Smooth muscle cell (in vitro differentiated cells): ENCODE measurements at regions not wholly inside any gene's neighbourhood (a gene's known extent, or its start where the extent isn't known, plus 50 kb on each side); places are given as distances from the start of the nearest gene placed in this dataset.

Source experiments
- DNase-seq: peaks from one replicate; lab custom pipeline; 2025; ENCODE audit not compliant: unreplicated experiment; lab: John Stamatoyannopoulos, UW
- H2AFZ ChIP-seq: fragments of 200-600 bp; sonication (generic); 2 replicates; pipeline ENCODE4 v1.6.0; 2016; ENCODE audit warnings: antibody characterized with exemption, low read depth, mild to moderate bottlenecking
- H3F3A ChIP-seq: fragments of 200-600 bp; sonication (generic); 2 replicates; pipeline ENCODE4 v1.6.0; 2017; ENCODE audit warnings: antibody characterized with exemption, low read depth
- H3K27ac ChIP-seq: fragments of 200-600 bp; sonication (generic); 2 replicates; pipeline ENCODE4 v1.5.1; 2016; ENCODE audit warnings: low read depth, mild to moderate bottlenecking
- H3K27me3 ChIP-seq: fragments of 200-600 bp; sonication (generic); 2 replicates; pipeline ENCODE4 v1.6.1; 2016; ENCODE audit warnings: low read depth, mild to moderate bottlenecking
- H3K36me3 ChIP-seq: fragments of 200-600 bp; sonication (generic); 2 replicates; pipeline ENCODE4 v1.5.1; 2016; ENCODE audit warnings: low read depth
- H3K4me1 ChIP-seq: fragments of 200-600 bp; sonication (generic); 2 replicates; pipeline ENCODE4 v1.5.1; 2016; ENCODE audit warnings: low read depth
- H3K4me2 ChIP-seq: fragments of 200-600 bp; sonication (generic); 2 replicates; pipeline ENCODE4 v1.6.0; 2016; ENCODE audit warnings: mild to moderate bottlenecking
- H3K4me3 ChIP-seq: fragments of 200-600 bp; sonication (generic); 2 replicates; pipeline ENCODE4 v1.5.1; 2016; ENCODE audit warnings: mild to moderate bottlenecking
- H3K79me2 ChIP-seq: fragments of 200-600 bp; sonication (generic); 2 replicates; pipeline ENCODE4 v1.6.0; 2016; ENCODE audit warnings: low read depth, mild to moderate bottlenecking
- H3K9ac ChIP-seq: fragments of 200-600 bp; sonication (generic); 2 replicates; pipeline ENCODE4 v1.6.0; 2016; ENCODE audit warnings: low read depth
- H3K9me3 ChIP-seq: fragments of 200-600 bp; sonication (generic); replicated peaks from 2 replicates; pipeline ENCODE4 v1.5.1; 2016; ENCODE audit warnings: low read depth
- H4K20me1 ChIP-seq: fragments of 200-600 bp; sonication (generic); 2 replicates; pipeline ENCODE4 v1.6.0; 2016; ENCODE audit warnings: low read depth
- WGBS: methylation state at CpG from one replicate; pipeline ENCODE4 v1.1.7; 2016; ENCODE audit warnings: low lambda C conversion rate; 5-methylcytosine and 5-hydroxymethylcytosine counted together
- TF ChIP-seq, protein P1 (sequence below): fragments of 200-600 bp; sonication (generic); IDR thresholded peaks from 2 replicates; pipeline ENCODE4 v1.5.1; 2017; ENCODE audit warnings: borderline replicate concordance, mild to moderate bottlenecking, antibody characterized with exemption; ENCODE audit not compliant: insufficient read depth, poor library complexity, severe bottlenecking

GRCh38 chr2:240347373-240347940, 88.0 kb upstream of the GPC1 start:
- Histone ChIP-seq H3F3A (no peaks in the 10 kb centered on the region), H2AFZ (no peak overlapping the region), H3K27me3 (peaks cover 15% of the 10 kb centered on the region), H3K4me3 (no peak overlapping the region), H4K20me1 (no peaks in the 10 kb centered on the region), H3K36me3 (no peaks in the 10 kb centered on the region), H3K4me1 (no peaks in the 10 kb centered on the region), H3K4me2 (no peak overlapping the region), H3K79me2 (no peaks in the 10 kb centered on the region), H3K27ac (no peak overlapping the region), H3K9me3 (no peaks in the 10 kb centered on the region), H3K9ac (no peak overlapping the region)
- DNase-seq = no peak
- 93% methylated on average over 13 of the region's 13 CpGs for WGBS
- TF ChIP-seq, protein P1, sequence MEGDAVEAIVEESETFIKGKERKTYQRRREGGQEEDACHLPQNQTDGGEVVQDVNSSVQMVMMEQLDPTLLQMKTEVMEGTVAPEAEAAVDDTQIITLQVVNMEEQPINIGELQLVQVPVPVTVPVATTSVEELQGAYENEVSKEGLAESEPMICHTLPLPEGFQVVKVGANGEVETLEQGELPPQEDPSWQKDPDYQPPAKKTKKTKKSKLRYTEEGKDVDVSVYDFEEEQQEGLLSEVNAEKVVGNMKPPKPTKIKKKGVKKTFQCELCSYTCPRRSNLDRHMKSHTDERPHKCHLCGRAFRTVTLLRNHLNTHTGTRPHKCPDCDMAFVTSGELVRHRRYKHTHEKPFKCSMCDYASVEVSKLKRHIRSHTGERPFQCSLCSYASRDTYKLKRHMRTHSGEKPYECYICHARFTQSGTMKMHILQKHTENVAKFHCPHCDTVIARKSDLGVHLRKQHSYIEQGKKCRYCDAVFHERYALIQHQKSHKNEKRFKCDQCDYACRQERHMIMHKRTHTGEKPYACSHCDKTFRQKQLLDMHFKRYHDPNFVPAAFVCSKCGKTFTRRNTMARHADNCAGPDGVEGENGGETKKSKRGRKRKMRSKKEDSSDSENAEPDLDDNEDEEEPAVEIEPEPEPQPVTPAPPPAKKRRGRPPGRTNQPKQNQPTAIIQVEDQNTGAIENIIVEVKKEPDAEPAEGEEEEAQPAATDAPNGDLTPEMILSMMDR = no peak

GRCh38 chr2:240347949-240348500, 87.4 kb upstream of the GPC1 start:
- Histone ChIP-seq H3K9ac (no peak overlapping the region), H2AFZ (no peak overlapping the region), H3K36me3 (no peaks in the 10 kb centered on the region), H3K9me3 (no peaks in the 10 kb centered on the region), H3K4me2 (no peak overlapping the region), H3F3A (no peaks in the 10 kb centered on the region), H3K27ac (no peak overlapping the region), H3K27me3 (peaks cover 15% of the 10 kb centered on the region), H3K4me3 (no peak overlapping the region), H3K4me1 (no peaks in the 10 kb centered on the region), H3K79me2 (no peaks in the 10 kb centered on the region), H4K20me1 (no peaks in the 10 kb centered on the region)
- TF ChIP-seq, protein P1 = no peak
- no peak for DNase-seq
- 90% methylated on average over 8 of the region's 8 CpGs for WGBS

DNA sequence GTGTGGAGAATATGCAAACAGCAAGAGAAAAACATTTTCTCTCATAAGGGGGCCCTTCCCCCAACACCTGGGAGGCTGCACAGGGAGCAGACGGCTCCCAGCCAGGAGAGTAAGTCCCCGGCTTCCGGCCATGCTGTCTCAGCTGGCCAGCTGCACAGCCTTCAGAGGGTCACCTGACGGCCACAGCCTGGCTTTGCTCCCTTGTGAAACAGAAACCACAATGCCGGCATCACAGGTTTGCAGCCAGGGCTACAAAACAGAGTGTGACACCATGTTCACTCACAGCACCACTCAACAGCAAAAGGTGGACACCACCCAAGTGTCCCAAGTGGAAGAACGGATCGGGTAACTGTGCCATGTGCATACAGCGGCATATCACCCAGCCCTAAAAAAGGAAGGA, 86.9 kb upstream of the GPC1 start:
- Histone ChIP-seq H2AFZ (no peak overlapping the region), H3K4me2 (no peak overlapping the region), H3K4me3 (no peak overlapping the region), H4K20me1 (no peaks in the 10 kb centered on the region), H3K36me3 (no peaks in the 10 kb centered on the region), H3K79me2 (no peaks in the 10 kb centered on the region), H3K9ac (no peak overlapping the region), H3K27ac (no peak overlapping the region), H3K27me3 (peaks cover 15% of the 10 kb centered on the region), H3F3A (no peaks in the 10 kb centered on the region), H3K4me1 (no peaks in the 10 kb centered on the region), H3K9me3 (no peaks in the 10 kb centered on the region)
- TF ChIP-seq, protein P1 = no peak
- 91% methylated on average over 8 of the region's 8 CpGs for WGBS
- no peak for DNase-seq
